ENCODE measurements at regions not wholly inside any gene's neighbourhood (a gene's known extent, or its start where the extent isn't known, plus 50 kb on each side); places are given as distances from the start of the nearest gene placed in this dataset.
"Not testable (repeated sequence)": the region's sequence is repeated elsewhere in the genome, so short reads cannot be mapped to it uniquely, and the experiment has no call there.

- not testable (repeated sequence) for H3K27ac ChIP-seq (ENCODE audit: low read length); H3K36me3 ChIP-seq (ENCODE audit: control insufficient read depth in 2 of 2, insufficient read depth in 2 of 2, low read length in 2 of 2); H3K4me1 ChIP-seq (ENCODE audit: control insufficient read depth, insufficient read depth, low read length); H3K4me3 ChIP-seq (ENCODE audit: low read length in 2 of 2); H3K9ac ChIP-seq (ENCODE audit: low read length in 2 of 2); H3K27me3 ChIP-seq (ENCODE audit: control insufficient read depth in 1 of 2, insufficient read depth in 2 of 2, low read length in 2 of 2); H3K9me3 ChIP-seq (ENCODE audit: control insufficient read depth in 2 of 2, low read length in 2 of 2)
These were observed 856.1 kb downstream of the TTLL7 start for GRCh38 chr1:83142802-83143201.

- H3K27me3 ChIP-seq (ENCODE audit: control insufficient read depth in 1 of 2, insufficient read depth in 2 of 2, low read length in 2 of 2); H3K4me3 ChIP-seq (ENCODE audit: low read length in 2 of 2); H3K27ac ChIP-seq (ENCODE audit: low read length); H3K9ac ChIP-seq (ENCODE audit: low read length in 2 of 2); H3K36me3 ChIP-seq (ENCODE audit: control insufficient read depth in 2 of 2, insufficient read depth in 2 of 2, low read length in 2 of 2); H3K4me1 ChIP-seq (ENCODE audit: control insufficient read depth, insufficient read depth, low read length); H3K9me3 ChIP-seq (ENCODE audit: control insufficient read depth in 2 of 2, low read length in 2 of 2): not testable (repeated sequence)
These were observed 863.3 kb downstream of the TTLL7 start for GRCh38 chr1:83135524-83136157.

DNA sequence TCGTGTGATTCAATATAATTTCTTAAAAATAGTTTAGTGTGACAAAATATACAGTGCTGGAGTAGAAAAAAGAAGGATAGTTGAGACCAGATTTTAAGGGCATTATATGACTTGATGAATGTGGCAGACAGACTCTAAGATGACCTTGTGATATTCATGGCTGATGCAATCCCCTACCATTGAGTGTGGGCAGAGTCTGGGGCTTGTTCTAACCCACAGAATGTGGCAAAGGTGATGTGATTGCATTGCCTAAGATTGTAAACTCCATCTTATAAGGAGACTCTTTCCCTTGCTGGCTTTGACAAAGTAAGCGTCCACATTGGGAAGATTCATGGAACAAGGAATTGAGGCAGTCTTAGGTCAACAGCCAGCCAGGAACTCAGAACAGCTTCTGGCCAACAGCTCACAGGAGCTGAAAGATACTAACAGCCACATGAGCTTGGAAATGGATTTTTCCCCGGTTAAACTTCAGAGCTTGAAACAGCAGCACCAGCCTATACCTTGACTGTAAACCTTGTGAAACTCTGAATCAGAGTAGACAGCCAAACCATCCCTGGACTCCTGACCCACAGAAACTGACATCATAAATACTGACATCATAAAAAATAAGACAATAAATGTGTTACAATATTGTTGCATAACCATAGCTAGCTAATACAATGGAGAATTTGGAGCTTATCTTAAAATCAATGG is 864.5 kb downstream of the TTLL7 start:
- H3K4me1 ChIP-seq (ENCODE audit: control insufficient read depth, insufficient read depth, low read length); H3K27ac ChIP-seq (ENCODE audit: low read length); H3K36me3 ChIP-seq (ENCODE audit: control insufficient read depth in 2 of 2, insufficient read depth in 2 of 2, low read length in 2 of 2); H3K9ac ChIP-seq (ENCODE audit: low read length in 2 of 2); H3K4me3 ChIP-seq (ENCODE audit: low read length in 2 of 2); H3K27me3 ChIP-seq (ENCODE audit: control insufficient read depth in 1 of 2, insufficient read depth in 2 of 2, low read length in 2 of 2); H3K9me3 ChIP-seq (ENCODE audit: control insufficient read depth in 2 of 2, low read length in 2 of 2): not testable (repeated sequence)

DNA sequence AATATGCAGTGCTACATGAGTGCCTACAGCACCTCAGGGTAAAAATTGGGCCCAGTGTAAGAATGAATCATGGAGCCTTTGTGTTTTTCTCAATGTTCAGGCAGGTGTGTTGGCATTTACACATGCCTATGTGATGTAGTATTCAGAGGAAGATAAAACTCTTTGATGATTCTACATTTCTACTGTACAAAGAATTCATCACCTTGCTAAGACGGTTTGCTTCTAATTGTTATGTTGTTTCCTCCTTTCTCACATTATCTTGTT is 867.3 kb downstream of the TTLL7 start:
- no peak overlapping the region for H3K9ac ChIP-seq (ENCODE audit: low read length in 2 of 2)
- no peaks in the 10 kb centered on the region for H3K9me3 ChIP-seq (ENCODE audit: control insufficient read depth in 2 of 2, low read length in 2 of 2)
- H3K4me3 ChIP-seq (ENCODE audit: low read length in 2 of 2): no peak overlapping the region
- H3K4me1 ChIP-seq (ENCODE audit: control insufficient read depth, insufficient read depth, low read length): no peaks in the 10 kb centered on the region
- H3K36me3 ChIP-seq (ENCODE audit: control insufficient read depth in 2 of 2, insufficient read depth in 2 of 2, low read length in 2 of 2): no peaks in the 10 kb centered on the region
- H3K27me3 ChIP-seq (ENCODE audit: control insufficient read depth in 1 of 2, insufficient read depth in 2 of 2, low read length in 2 of 2): no peaks in the 10 kb centered on the region
- H3K27ac ChIP-seq (ENCODE audit: low read length): no peak overlapping the region

GRCh38 chr1:83130886-83131691 is 867.8 kb downstream of the TTLL7 start:
- Histone ChIP-seq H3K36me3 (ENCODE audit: control insufficient read depth in 2 of 2, insufficient read depth in 2 of 2, low read length in 2 of 2) (no peaks in the 10 kb centered on the region), H3K9ac (ENCODE audit: low read length in 2 of 2) (no peak overlapping the region), H3K27me3 (ENCODE audit: control insufficient read depth in 1 of 2, insufficient read depth in 2 of 2, low read length in 2 of 2) (no peaks in the 10 kb centered on the region), H3K4me1 (ENCODE audit: control insufficient read depth, insufficient read depth, low read length) (no peaks in the 10 kb centered on the region), H3K4me3 (ENCODE audit: low read length in 2 of 2) (no peak overlapping the region), H3K9me3 (ENCODE audit: control insufficient read depth in 2 of 2, low read length in 2 of 2) (no peaks in the 10 kb centered on the region), H3K27ac (ENCODE audit: low read length) (no peak overlapping the region)

GRCh38 chr1:83129107-83129506 is 869.8 kb downstream of the TTLL7 start:
- H3K27ac ChIP-seq (ENCODE audit: low read length): no peak overlapping the region
- H3K4me3 ChIP-seq (ENCODE audit: low read length in 2 of 2): no peak overlapping the region
- H3K4me1 ChIP-seq (ENCODE audit: control insufficient read depth, insufficient read depth, low read length): no peaks in the 10 kb centered on the region
- H3K27me3 ChIP-seq (ENCODE audit: control insufficient read depth in 1 of 2, insufficient read depth in 2 of 2, low read length in 2 of 2): no peaks in the 10 kb centered on the region
- H3K9ac ChIP-seq (ENCODE audit: low read length in 2 of 2): no peak overlapping the region
- H3K36me3 ChIP-seq (ENCODE audit: control insufficient read depth in 2 of 2, insufficient read depth in 2 of 2, low read length in 2 of 2): no peaks in the 10 kb centered on the region
- no peaks in the 10 kb centered on the region for H3K9me3 ChIP-seq (ENCODE audit: control insufficient read depth in 2 of 2, low read length in 2 of 2)

- H3K4me1 ChIP-seq (ENCODE audit: control insufficient read depth, insufficient read depth, low read length): no peaks in the 10 kb centered on the region
- H3K9me3 ChIP-seq (ENCODE audit: control insufficient read depth in 2 of 2, low read length in 2 of 2): no peaks in the 10 kb centered on the region
- no peaks in the 10 kb centered on the region for H3K27me3 ChIP-seq (ENCODE audit: control insufficient read depth in 1 of 2, insufficient read depth in 2 of 2, low read length in 2 of 2)
- H3K9ac ChIP-seq (ENCODE audit: low read length in 2 of 2): no peak overlapping the region
- H3K4me3 ChIP-seq (ENCODE audit: low read length in 2 of 2): no peak overlapping the region
- no peaks in the 10 kb centered on the region for H3K36me3 ChIP-seq (ENCODE audit: control insufficient read depth in 2 of 2, insufficient read depth in 2 of 2, low read length in 2 of 2)
- H3K27ac ChIP-seq (ENCODE audit: low read length): no peak overlapping the region
These were observed 873.5 kb downstream of the TTLL7 start for GRCh38 chr1:83125456-83125855.

DNA sequence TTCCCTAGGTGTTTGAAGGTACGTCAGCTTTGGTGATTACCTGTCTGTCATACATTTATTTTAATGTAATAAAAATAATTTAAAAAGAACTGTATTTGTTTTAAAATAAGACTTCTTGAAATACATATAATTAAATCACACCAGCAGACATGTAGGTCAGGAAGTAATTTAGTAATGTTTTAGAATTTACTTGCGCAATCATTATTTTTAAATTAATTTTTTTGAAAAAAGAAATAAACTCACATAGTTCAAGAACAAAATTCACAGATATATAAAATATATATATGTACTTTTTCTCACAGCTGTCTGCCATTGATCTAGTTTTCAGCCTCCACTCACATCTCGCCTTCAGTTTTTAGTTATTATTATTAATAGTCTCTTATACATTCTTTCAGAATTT is 875.9 kb downstream of the TTLL7 start:
- Histone ChIP-seq H3K9ac (ENCODE audit: low read length in 2 of 2) (no peak overlapping the region), H3K36me3 (ENCODE audit: control insufficient read depth in 2 of 2, insufficient read depth in 2 of 2, low read length in 2 of 2) (no peaks in the 10 kb centered on the region), H3K27me3 (ENCODE audit: control insufficient read depth in 1 of 2, insufficient read depth in 2 of 2, low read length in 2 of 2) (no peaks in the 10 kb centered on the region), H3K4me3 (ENCODE audit: low read length in 2 of 2) (no peak overlapping the region), H3K27ac (ENCODE audit: low read length) (no peak overlapping the region), H3K4me1 (ENCODE audit: control insufficient read depth, insufficient read depth, low read length) (no peaks in the 10 kb centered on the region), H3K9me3 (ENCODE audit: control insufficient read depth in 2 of 2, low read length in 2 of 2) (no peaks in the 10 kb centered on the region)

DNA sequence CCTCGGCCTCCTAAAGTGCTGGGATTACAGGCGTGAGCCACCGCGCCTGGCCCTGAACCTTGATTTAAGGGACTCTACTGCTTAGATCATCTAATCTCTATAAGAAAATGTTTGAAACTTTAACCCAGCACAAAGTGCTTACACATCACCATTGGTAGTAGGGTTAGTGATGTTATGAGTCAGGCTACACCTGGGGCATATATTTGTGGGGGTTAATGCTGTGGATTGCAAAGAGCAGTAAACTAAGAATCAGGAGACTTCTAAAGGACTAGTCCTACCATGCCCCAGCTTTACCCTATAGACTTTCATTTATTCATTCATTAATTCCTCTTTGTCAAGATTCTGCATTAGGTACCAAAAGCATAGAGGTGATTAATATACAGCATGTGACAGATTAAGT is 880.5 kb downstream of the TTLL7 start:
- H3K27me3 ChIP-seq (ENCODE audit: control insufficient read depth in 1 of 2, insufficient read depth in 2 of 2, low read length in 2 of 2): no peaks in the 10 kb centered on the region
- no peaks in the 10 kb centered on the region for H3K36me3 ChIP-seq (ENCODE audit: control insufficient read depth in 2 of 2, insufficient read depth in 2 of 2, low read length in 2 of 2)
- no peak overlapping the region for H3K4me3 ChIP-seq (ENCODE audit: low read length in 2 of 2)
- no peak overlapping the region for H3K9ac ChIP-seq (ENCODE audit: low read length in 2 of 2)
- H3K9me3 ChIP-seq (ENCODE audit: control insufficient read depth in 2 of 2, low read length in 2 of 2): no peaks in the 10 kb centered on the region
- no peaks in the 10 kb centered on the region for H3K4me1 ChIP-seq (ENCODE audit: control insufficient read depth, insufficient read depth, low read length)
- no peak overlapping the region for H3K27ac ChIP-seq (ENCODE audit: low read length)

DNA sequence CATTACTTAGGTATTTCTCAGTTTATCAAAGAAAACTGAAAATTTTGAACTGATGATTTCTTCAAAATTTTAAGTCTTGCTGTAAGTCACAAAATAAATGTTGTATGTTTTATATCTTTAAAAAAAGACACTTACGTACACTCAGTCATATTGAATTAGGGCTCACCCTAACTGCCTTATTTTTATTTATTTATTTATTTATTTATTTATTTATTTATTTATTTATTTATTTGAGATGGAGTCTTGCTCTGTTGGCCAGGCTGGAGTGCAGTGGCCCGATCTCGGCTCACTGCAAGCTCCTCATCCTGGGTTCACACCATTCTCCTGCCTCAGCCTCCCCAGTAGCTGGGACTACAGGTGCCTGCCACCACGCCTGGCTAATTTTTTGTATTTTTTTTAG is 881.9 kb downstream of the TTLL7 start:
- H3K4me3 ChIP-seq (ENCODE audit: low read length in 2 of 2); H3K36me3 ChIP-seq (ENCODE audit: control insufficient read depth in 2 of 2, insufficient read depth in 2 of 2, low read length in 2 of 2); H3K27me3 ChIP-seq (ENCODE audit: control insufficient read depth in 1 of 2, insufficient read depth in 2 of 2, low read length in 2 of 2); H3K9me3 ChIP-seq (ENCODE audit: control insufficient read depth in 2 of 2, low read length in 2 of 2); H3K4me1 ChIP-seq (ENCODE audit: control insufficient read depth, insufficient read depth, low read length); H3K27ac ChIP-seq (ENCODE audit: low read length); H3K9ac ChIP-seq (ENCODE audit: low read length in 2 of 2): not testable (repeated sequence)

DNA sequence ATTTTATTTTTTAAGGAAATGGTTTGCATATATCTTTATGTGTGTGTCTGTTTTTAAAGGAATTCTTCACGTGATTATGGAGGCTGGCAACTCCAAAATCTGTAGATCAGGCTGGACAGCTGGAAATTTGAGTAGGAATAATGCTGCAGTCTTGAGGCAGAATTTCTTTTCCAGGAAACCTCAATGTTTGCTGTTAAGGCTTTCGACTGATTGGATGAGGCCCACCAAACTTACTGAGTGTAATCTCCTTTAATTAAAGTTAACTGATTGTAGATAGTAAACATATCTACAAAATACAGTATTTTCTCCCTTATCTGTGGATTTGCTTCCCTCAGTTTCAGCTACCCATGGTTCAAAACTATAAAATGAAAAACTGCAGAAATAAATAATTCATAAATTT is 883.1 kb downstream of the TTLL7 start:
- Histone ChIP-seq H3K4me3 (ENCODE audit: low read length in 2 of 2) (no peak overlapping the region), H3K36me3 (ENCODE audit: control insufficient read depth in 2 of 2, insufficient read depth in 2 of 2, low read length in 2 of 2) (no peaks in the 10 kb centered on the region), H3K4me1 (ENCODE audit: control insufficient read depth, insufficient read depth, low read length) (no peaks in the 10 kb centered on the region), H3K9ac (ENCODE audit: low read length in 2 of 2) (no peak overlapping the region), H3K27me3 (ENCODE audit: control insufficient read depth in 1 of 2, insufficient read depth in 2 of 2, low read length in 2 of 2) (no peaks in the 10 kb centered on the region), H3K9me3 (ENCODE audit: control insufficient read depth in 2 of 2, low read length in 2 of 2) (no peaks in the 10 kb centered on the region), H3K27ac (ENCODE audit: low read length) (no peak overlapping the region)

All from stomach smooth muscle (tissue), 2 donors.